SK-N-MC (cell line): ENCODE measurements at regions not wholly inside any gene's neighbourhood (a gene's known extent, or its start where the extent isn't known, plus 50 kb on each side); places are given as distances from the start of the nearest gene placed in this dataset.

ENCODE experiments used
- EZH2 ChIP-seq: fragments of 200-600 bp; sonication (generic); IDR thresholded peaks from one replicate; pipeline ENCODE4 v1.6.1; 2017; ENCODE audit warnings: antibody characterized with exemption
- FOXP2 ChIP-seq: optimal IDR thresholded peaks from 2 replicates; pipeline ENCODE3; 2011; ENCODE audit warnings: mild to moderate bottlenecking, moderate library complexity; ENCODE audit not compliant: insufficient read depth; ENCODE audit errors: extremely low read length, control extremely low read depth
- POLR2AphosphoS5 ChIP-seq: IDR thresholded peaks from 2 replicates; pipeline ENCODE4 v1.6.1; 2012; ENCODE audit warnings: mild to moderate bottlenecking, low read depth, low read length, borderline replicate concordance

- TF ChIP-seq POLR2AphosphoS5 (no peak), EZH2 (no peak), FOXP2 (no peak)
These were observed 142.5 kb upstream of the PREP start for GRCh38 chr6:105545228-105545920.
